ENCODE measurements at regions not wholly inside any gene's neighbourhood (a gene's known extent, or its start where the extent isn't known, plus 50 kb on each side); places are given as distances from the start of the nearest gene placed in this dataset.

DNA sequence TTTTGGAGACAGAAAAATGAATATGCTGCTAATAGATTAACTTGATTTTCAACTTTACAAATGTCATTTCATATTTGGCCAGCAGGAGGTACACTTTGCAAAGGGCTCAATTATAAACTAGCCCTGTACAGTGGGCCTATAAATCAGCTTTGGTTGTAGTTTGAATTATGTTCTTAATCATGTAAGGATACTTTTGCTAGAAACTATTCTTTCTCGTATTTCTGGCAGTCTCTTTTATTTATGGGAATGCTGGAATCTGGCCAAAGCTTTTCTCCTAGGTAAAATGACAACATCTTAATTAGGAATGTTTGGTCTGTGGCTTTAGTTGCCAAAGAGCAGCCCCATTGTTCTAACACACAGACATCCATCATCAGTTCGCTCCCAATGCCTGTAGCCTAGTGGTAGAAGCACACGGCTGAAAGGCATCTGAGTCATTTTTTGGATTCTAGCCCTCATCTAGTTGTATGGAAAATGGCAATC is 1322.3 kb upstream of the SEL1L start:
- no peaks in the 10 kb centered on the region for H3K9me2 ChIP-seq (ENCODE audit: insufficient read depth, low read length)
- H2AFZ ChIP-seq (ENCODE audit: low read depth, low read length) = no peak overlapping the region
- H3K4me2 ChIP-seq (ENCODE audit: low read length) = no peak overlapping the region
- TF ChIP-seq, protein P1, sequence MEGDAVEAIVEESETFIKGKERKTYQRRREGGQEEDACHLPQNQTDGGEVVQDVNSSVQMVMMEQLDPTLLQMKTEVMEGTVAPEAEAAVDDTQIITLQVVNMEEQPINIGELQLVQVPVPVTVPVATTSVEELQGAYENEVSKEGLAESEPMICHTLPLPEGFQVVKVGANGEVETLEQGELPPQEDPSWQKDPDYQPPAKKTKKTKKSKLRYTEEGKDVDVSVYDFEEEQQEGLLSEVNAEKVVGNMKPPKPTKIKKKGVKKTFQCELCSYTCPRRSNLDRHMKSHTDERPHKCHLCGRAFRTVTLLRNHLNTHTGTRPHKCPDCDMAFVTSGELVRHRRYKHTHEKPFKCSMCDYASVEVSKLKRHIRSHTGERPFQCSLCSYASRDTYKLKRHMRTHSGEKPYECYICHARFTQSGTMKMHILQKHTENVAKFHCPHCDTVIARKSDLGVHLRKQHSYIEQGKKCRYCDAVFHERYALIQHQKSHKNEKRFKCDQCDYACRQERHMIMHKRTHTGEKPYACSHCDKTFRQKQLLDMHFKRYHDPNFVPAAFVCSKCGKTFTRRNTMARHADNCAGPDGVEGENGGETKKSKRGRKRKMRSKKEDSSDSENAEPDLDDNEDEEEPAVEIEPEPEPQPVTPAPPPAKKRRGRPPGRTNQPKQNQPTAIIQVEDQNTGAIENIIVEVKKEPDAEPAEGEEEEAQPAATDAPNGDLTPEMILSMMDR (IDR thresholded peaks at IDR 0.05; ENCODE audit: poor library complexity, severe bottlenecking) = peak; percentile 50
- TF ChIP-seq RAD21 (conservative IDR thresholded peaks at IDR 0.05) (peak; percentile 32), SMC3 (conservative IDR thresholded peaks at IDR 0.05; ENCODE audit: poor library complexity) (no peak)
- no peak overlapping the region for H3K4me3 ChIP-seq (ENCODE audit: low read length)
- no peaks in the 10 kb centered on the region for H3F3A ChIP-seq (ENCODE audit: insufficient read depth, low read length, poor library complexity, severe bottlenecking)
- no peaks in the 10 kb centered on the region for H3K36me3 ChIP-seq (ENCODE audit: insufficient read depth, low read length)
- no peak overlapping the region for H3K9ac ChIP-seq (ENCODE audit: low read length)
- H3K27ac ChIP-seq (ENCODE audit: low read length) = no peak overlapping the region
- no peaks in the 10 kb centered on the region for H4K20me1 ChIP-seq (ENCODE audit: insufficient read depth)
- no peaks in the 10 kb centered on the region for H3K27me3 ChIP-seq (ENCODE audit: insufficient read depth, low read depth, low read length)
- no peaks in the 10 kb centered on the region for H3K79me2 ChIP-seq (replicated peaks; ENCODE audit: insufficient read depth, low read length)
- H3K9me3 ChIP-seq (ENCODE audit: low read length) = no peaks in the 10 kb centered on the region

DNA sequence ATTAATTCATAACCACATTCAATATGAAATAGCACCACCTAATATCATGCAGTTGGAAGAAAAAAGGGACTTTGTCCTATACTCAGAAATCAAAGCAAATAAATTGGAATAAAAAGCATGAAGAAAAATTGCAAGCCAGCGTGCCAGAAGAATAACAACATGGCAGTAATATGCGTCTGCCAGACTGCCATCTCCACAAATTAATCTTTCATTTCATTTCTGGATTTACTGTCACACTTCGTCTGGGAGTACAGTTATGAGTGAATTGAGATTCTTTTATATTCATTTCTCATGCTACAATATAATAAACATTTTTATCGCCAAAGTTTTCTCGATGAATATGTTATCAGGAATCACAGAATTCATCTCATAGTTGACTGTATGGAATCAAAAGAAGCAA is 1327.7 kb upstream of the SEL1L start:
- no peak overlapping the region for H3K4me2 ChIP-seq (ENCODE audit: low read length)
- no peak overlapping the region for H3K27ac ChIP-seq (ENCODE audit: low read length)
- no peak overlapping the region for H2AFZ ChIP-seq (ENCODE audit: low read depth, low read length)
- H3K9ac ChIP-seq (ENCODE audit: low read length) = no peak overlapping the region
- no peaks in the 10 kb centered on the region for H3K79me2 ChIP-seq (replicated peaks; ENCODE audit: insufficient read depth, low read length)
- no peaks in the 10 kb centered on the region for H3K36me3 ChIP-seq (ENCODE audit: insufficient read depth, low read length)
- no peaks in the 10 kb centered on the region for H3K9me2 ChIP-seq (ENCODE audit: insufficient read depth, low read length)
- no peaks in the 10 kb centered on the region for H4K20me1 ChIP-seq (ENCODE audit: insufficient read depth)
- no peaks in the 10 kb centered on the region for H3K27me3 ChIP-seq (ENCODE audit: insufficient read depth, low read depth, low read length)
- TF ChIP-seq EP300 (conservative IDR thresholded peaks at IDR 0.05; ENCODE audit: poor library complexity, severe bottlenecking) (peak; percentile 86), TAF1 (IDR thresholded peaks at IDR 0.05; ENCODE audit: low read depth) (no peak), POLR2AphosphoS5 (IDR thresholded peaks at IDR 0.05) (peak; percentile 64)
- H3K4me3 ChIP-seq (ENCODE audit: low read length) = no peak overlapping the region
- no peaks in the 10 kb centered on the region for H3F3A ChIP-seq (ENCODE audit: insufficient read depth, low read length, poor library complexity, severe bottlenecking)
- H3K9me3 ChIP-seq (ENCODE audit: low read length) = peaks cover 3% of the 10 kb centered on the region

DNA sequence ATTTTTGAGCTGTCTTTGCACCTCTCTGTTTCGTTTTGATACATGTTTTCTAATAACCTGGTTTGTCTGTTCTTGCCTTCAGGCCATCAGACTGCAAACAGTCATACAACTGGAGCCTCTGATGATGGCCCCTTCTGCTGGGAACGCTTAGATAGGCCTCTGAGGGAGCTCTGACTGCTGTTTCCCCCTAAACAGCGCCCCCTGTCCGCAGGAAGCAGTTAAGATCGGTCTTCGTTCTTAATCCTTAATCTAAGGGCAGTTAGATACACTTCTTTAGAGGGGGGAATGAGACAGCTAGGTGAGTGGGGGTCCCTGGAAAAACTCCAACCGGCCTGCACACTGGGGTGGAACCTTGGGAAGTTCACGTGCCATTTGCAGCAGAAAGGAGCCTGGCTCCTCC is 1338.8 kb upstream of the SEL1L start:
- no peak overlapping the region for H2AFZ ChIP-seq (ENCODE audit: low read depth, low read length)
- no peak overlapping the region for H3K4me2 ChIP-seq (ENCODE audit: low read length)
- H3K9me3 ChIP-seq (ENCODE audit: low read length) = no peaks in the 10 kb centered on the region
- no peak overlapping the region for H3K4me3 ChIP-seq (ENCODE audit: low read length)
- H4K20me1 ChIP-seq (ENCODE audit: insufficient read depth) = no peaks in the 10 kb centered on the region
- no peaks in the 10 kb centered on the region for H3K9me2 ChIP-seq (ENCODE audit: insufficient read depth, low read length)
- TF ChIP-seq MXI1 (conservative IDR thresholded peaks at IDR 0.05; ENCODE audit: poor library complexity, severe bottlenecking) (no peak), EP300 (conservative IDR thresholded peaks at IDR 0.05; ENCODE audit: poor library complexity, severe bottlenecking) (no peak), EZH2 (IDR thresholded peaks at IDR 0.05; ENCODE audit: borderline replicate concordance, insufficient read depth, low read length, poor library complexity, severe bottlenecking) (no peak), POLR2AphosphoS5 (IDR thresholded peaks at IDR 0.05) (no peak), RAD21 (conservative IDR thresholded peaks at IDR 0.05) (no peak), TAF1 (IDR thresholded peaks at IDR 0.05; ENCODE audit: low read depth) (no peak), SMC3 (conservative IDR thresholded peaks at IDR 0.05; ENCODE audit: poor library complexity) (no peak)
- TF ChIP-seq, protein P1 (IDR thresholded peaks at IDR 0.05; ENCODE audit: poor library complexity, severe bottlenecking) = no peak
- TF ChIP-seq, protein P2, sequence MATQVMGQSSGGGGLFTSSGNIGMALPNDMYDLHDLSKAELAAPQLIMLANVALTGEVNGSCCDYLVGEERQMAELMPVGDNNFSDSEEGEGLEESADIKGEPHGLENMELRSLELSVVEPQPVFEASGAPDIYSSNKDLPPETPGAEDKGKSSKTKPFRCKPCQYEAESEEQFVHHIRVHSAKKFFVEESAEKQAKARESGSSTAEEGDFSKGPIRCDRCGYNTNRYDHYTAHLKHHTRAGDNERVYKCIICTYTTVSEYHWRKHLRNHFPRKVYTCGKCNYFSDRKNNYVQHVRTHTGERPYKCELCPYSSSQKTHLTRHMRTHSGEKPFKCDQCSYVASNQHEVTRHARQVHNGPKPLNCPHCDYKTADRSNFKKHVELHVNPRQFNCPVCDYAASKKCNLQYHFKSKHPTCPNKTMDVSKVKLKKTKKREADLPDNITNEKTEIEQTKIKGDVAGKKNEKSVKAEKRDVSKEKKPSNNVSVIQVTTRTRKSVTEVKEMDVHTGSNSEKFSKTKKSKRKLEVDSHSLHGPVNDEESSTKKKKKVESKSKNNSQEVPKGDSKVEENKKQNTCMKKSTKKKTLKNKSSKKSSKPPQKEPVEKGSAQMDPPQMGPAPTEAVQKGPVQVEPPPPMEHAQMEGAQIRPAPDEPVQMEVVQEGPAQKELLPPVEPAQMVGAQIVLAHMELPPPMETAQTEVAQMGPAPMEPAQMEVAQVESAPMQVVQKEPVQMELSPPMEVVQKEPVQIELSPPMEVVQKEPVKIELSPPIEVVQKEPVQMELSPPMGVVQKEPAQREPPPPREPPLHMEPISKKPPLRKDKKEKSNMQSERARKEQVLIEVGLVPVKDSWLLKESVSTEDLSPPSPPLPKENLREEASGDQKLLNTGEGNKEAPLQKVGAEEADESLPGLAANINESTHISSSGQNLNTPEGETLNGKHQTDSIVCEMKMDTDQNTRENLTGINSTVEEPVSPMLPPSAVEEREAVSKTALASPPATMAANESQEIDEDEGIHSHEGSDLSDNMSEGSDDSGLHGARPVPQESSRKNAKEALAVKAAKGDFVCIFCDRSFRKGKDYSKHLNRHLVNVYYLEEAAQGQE (IDR thresholded peaks at IDR 0.05; ENCODE audit: borderline replicate concordance) = no peak
- H3K9ac ChIP-seq (ENCODE audit: low read length) = no peak overlapping the region
- no peaks in the 10 kb centered on the region for H3F3A ChIP-seq (ENCODE audit: insufficient read depth, low read length, poor library complexity, severe bottlenecking)
- no peaks in the 10 kb centered on the region for H3K27me3 ChIP-seq (ENCODE audit: insufficient read depth, low read depth, low read length)
- no peaks in the 10 kb centered on the region for H3K36me3 ChIP-seq (ENCODE audit: insufficient read depth, low read length)
- H3K79me2 ChIP-seq (replicated peaks; ENCODE audit: insufficient read depth, low read length) = no peaks in the 10 kb centered on the region
- no peak overlapping the region for H3K27ac ChIP-seq (ENCODE audit: low read length)
